GM23338 (cell line): ENCODE measurements at regions not wholly inside any gene's neighbourhood (a gene's known extent, or its start where the extent isn't known, plus 50 kb on each side); places are given as distances from the start of the nearest gene placed in this dataset.

Experiments used
- ATAC-seq: fragments of 200-7000 bp; cut with Tn5 transposase; 3 replicates; pipeline ENCODE4 v1.9.1; 2020
- DNase-seq: peaks from one replicate; pipeline ENCODE4 v3.0.0-alpha.2; 2015; ENCODE audit warnings: low spot score
- H2AFZ ChIP-seq: fragments of 200-600 bp; sonication (generic); 2 replicates; pipeline ENCODE4 v1.8.0; 2016; ENCODE audit warnings: antibody characterized with exemption, mild to moderate bottlenecking, moderate library complexity
- H3F3A ChIP-seq: fragments of 200-600 bp; sonication (generic); replicated peaks from 2 replicates; pipeline ENCODE4 v1.8.0; 2017; ENCODE audit warnings: antibody characterized with exemption, mixed run types, low read depth
- H3K27ac ChIP-seq: fragments of 200-600 bp; sonication (generic); 2 replicates; pipeline ENCODE4 v1.6.1; 2016; ENCODE audit warnings: low read depth
- H3K27me3 ChIP-seq: fragments of 200-600 bp; sonication (generic); 2 replicates; pipeline ENCODE4 v1.8.0; 2016; ENCODE audit warnings: mild to moderate bottlenecking, mixed run types, moderate library complexity; ENCODE audit not compliant: insufficient read depth
- H3K36me3 ChIP-seq: fragments of 200-600 bp; sonication (generic); 2 replicates; pipeline ENCODE4 v1.8.0; 2016; ENCODE audit warnings: mild to moderate bottlenecking; ENCODE audit not compliant: insufficient read depth
- H3K4me1 ChIP-seq: fragments of 200-600 bp; sonication (generic); 2 replicates; pipeline ENCODE4 v1.8.0; 2016; ENCODE audit warnings: mild to moderate bottlenecking, moderate library complexity; ENCODE audit not compliant: insufficient read depth
- H3K4me2 ChIP-seq: fragments of 200-600 bp; sonication (generic); 2 replicates; pipeline ENCODE4 v1.7.1; 2017; ENCODE audit warnings: mixed run types
- H3K4me3 ChIP-seq: fragments of 200-600 bp; sonication (generic); 2 replicates; pipeline ENCODE4 v1.6.1; 2016; ENCODE audit warnings: mixed run types
- H3K79me2 ChIP-seq: fragments of 200-600 bp; sonication (generic); replicated peaks from 2 replicates; pipeline ENCODE4 v1.8.0; 2017; ENCODE audit warnings: mild to moderate bottlenecking; ENCODE audit not compliant: insufficient read depth
- H3K9me2 ChIP-seq: fragments of 200-600 bp; sonication (generic); 2 replicates; pipeline ENCODE4 v1.8.0; 2017; ENCODE audit not compliant: insufficient read depth
- H4K20me1 ChIP-seq: fragments of 200-600 bp; sonication (generic); replicated peaks from 2 replicates; pipeline ENCODE4 v1.8.0; 2017; ENCODE audit warnings: mild to moderate bottlenecking; ENCODE audit not compliant: insufficient read depth
- H3K27ac Mint-ChIP-seq: 2 replicates; pipeline ENCODE4 v1.8.0; 2020; ENCODE audit warnings: inconsistent platforms, mild to moderate bottlenecking, moderate library complexity, mixed read lengths
- H3K27me3 Mint-ChIP-seq: 3 replicates; pipeline ENCODE4 v1.8.0; 2022; ENCODE audit warnings: low read depth, mild to moderate bottlenecking, moderate library complexity, mixed read lengths, inconsistent platforms; ENCODE audit not compliant: insufficient read depth, poor library complexity
- H3K36me3 Mint-ChIP-seq: 3 replicates; pipeline ENCODE4 v1.8.0; 2021; ENCODE audit warnings: low read depth, mild to moderate bottlenecking, inconsistent platforms, moderate library complexity, mixed read lengths
- H3K4me1 Mint-ChIP-seq: 3 replicates; pipeline ENCODE4 v1.8.0; 2020; ENCODE audit warnings: mild to moderate bottlenecking, inconsistent platforms, mixed read lengths
- H3K4me3 Mint-ChIP-seq: 3 replicates; pipeline ENCODE4 v1.8.0; 2021; ENCODE audit warnings: moderate library complexity, mild to moderate bottlenecking, inconsistent platforms, mixed read lengths
- H3K9me3 Mint-ChIP-seq: 3 replicates; pipeline ENCODE4 v1.8.0; 2020; ENCODE audit warnings: moderate library complexity, mild to moderate bottlenecking, inconsistent platforms, mixed read lengths
- CREB1 ChIP-seq: fragments of 250-450 bp; sonication (Bioruptor Pico); IDR thresholded peaks from 2 replicates; pipeline ENCODE4 v1.5.0; 2020; ENCODE audit warnings: low read depth, mild to moderate bottlenecking, moderate library complexity
- EZH2phosphoT487 ChIP-seq: fragments of 200-600 bp; sonication (generic); IDR thresholded peaks from one replicate; pipeline ENCODE4 v1.8.1; 2018; ENCODE audit warnings: antibody characterized with exemption; ENCODE audit not compliant: unreplicated experiment
- JUNB ChIP-seq: IDR thresholded peaks from one replicate; pipeline ENCODE4 v1.6.1; 2016; ENCODE audit warnings: antibody characterized with exemption; ENCODE audit not compliant: unreplicated experiment
- POLR2AphosphoS5 ChIP-seq: IDR thresholded peaks from 2 replicates; pipeline ENCODE4 v1.6.1; 2016; ENCODE audit warnings: antibody characterized with exemption, low read depth
- REST ChIP-seq: IDR thresholded peaks from one replicate; pipeline ENCODE4 v1.6.1; 2018; ENCODE audit warnings: antibody characterized with exemption; ENCODE audit not compliant: unreplicated experiment
- STAT1 ChIP-seq: IDR thresholded peaks from one replicate; pipeline ENCODE4 v1.6.1; 2016; ENCODE audit warnings: antibody characterized with exemption; ENCODE audit not compliant: unreplicated experiment
- ZNF114 ChIP-seq: fragments of 250-450 bp; sonication (Bioruptor Pico); IDR thresholded peaks from 2 replicates; pipeline ENCODE4 v1.5.0; 2020; ENCODE audit warnings: mild to moderate bottlenecking, moderate library complexity
- ZNF462 ChIP-seq: fragments of 250-450 bp; sonication (Bioruptor Pico); IDR thresholded peaks from 2 replicates; pipeline ENCODE4 v1.5.0; 2020; ENCODE audit warnings: mild to moderate bottlenecking, moderate library complexity
- TF ChIP-seq, protein P1 (sequence below), 2 experiments: fragments of 200-600 bp in 1 of 2; sonication (generic) in 1 of 2; conservative IDR thresholded peaks; 2 replicates each; pipeline versions ENCODE4 v1.5.1 to v1.6.1; 2016 to 2017; ENCODE audit warnings: antibody characterized with exemption in 2 of 2, low read depth in 2 of 2, mild to moderate bottlenecking in 2 of 2, moderate library complexity in 1 of 2
- TF ChIP-seq, protein P2 (sequence below): IDR thresholded peaks from 2 replicates; pipeline ENCODE4 v1.6.1; 2016; ENCODE audit warnings: antibody characterized with exemption

GRCh38 chr5:77881528-77881927 is 105.4 kb upstream of the TBCA start (continued):
- TF ChIP-seq, protein P1, sequence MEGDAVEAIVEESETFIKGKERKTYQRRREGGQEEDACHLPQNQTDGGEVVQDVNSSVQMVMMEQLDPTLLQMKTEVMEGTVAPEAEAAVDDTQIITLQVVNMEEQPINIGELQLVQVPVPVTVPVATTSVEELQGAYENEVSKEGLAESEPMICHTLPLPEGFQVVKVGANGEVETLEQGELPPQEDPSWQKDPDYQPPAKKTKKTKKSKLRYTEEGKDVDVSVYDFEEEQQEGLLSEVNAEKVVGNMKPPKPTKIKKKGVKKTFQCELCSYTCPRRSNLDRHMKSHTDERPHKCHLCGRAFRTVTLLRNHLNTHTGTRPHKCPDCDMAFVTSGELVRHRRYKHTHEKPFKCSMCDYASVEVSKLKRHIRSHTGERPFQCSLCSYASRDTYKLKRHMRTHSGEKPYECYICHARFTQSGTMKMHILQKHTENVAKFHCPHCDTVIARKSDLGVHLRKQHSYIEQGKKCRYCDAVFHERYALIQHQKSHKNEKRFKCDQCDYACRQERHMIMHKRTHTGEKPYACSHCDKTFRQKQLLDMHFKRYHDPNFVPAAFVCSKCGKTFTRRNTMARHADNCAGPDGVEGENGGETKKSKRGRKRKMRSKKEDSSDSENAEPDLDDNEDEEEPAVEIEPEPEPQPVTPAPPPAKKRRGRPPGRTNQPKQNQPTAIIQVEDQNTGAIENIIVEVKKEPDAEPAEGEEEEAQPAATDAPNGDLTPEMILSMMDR (conservative IDR thresholded peaks at IDR 0.05; ENCODE audit: low read depth in 2 of 2): no peak
- TF ChIP-seq STAT1 (no peak), JUNB (no peak), REST (no peak), POLR2AphosphoS5 (no peak), CREB1 (CRISPR knock-in tag) (no peak), EZH2phosphoT487 (no peak), ZNF114 (CRISPR knock-in tag) (no peak)
- TF ChIP-seq, protein P2, sequence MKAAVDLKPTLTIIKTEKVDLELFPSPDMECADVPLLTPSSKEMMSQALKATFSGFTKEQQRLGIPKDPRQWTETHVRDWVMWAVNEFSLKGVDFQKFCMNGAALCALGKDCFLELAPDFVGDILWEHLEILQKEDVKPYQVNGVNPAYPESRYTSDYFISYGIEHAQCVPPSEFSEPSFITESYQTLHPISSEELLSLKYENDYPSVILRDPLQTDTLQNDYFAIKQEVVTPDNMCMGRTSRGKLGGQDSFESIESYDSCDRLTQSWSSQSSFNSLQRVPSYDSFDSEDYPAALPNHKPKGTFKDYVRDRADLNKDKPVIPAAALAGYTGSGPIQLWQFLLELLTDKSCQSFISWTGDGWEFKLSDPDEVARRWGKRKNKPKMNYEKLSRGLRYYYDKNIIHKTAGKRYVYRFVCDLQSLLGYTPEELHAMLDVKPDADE: no peak

- Histone ChIP-seq H3F3A (no peaks in the 10 kb centered on the region), H3K4me1 (no peaks in the 10 kb centered on the region), H4K20me1 (no peaks in the 10 kb centered on the region), H3K4me3 (no peak overlapping the region), H2AFZ (no peak overlapping the region), H3K36me3 (no peaks in the 10 kb centered on the region), H3K27me3 (no peaks in the 10 kb centered on the region), H3K9me2 (no peaks in the 10 kb centered on the region), H3K27ac (no peak overlapping the region), H3K79me2 (no peaks in the 10 kb centered on the region), H3K4me2 (no peak overlapping the region)
- Mint-ChIP-seq H3K36me3 (no peaks in the 10 kb centered on the region), H3K27ac (no peak overlapping the region), H3K9me3 (no peaks in the 10 kb centered on the region), H3K4me3 (no peak overlapping the region), H3K4me1 (peaks cover 2% of the 10 kb centered on the region; the same call in 1 of the 3 replicates), H3K27me3 (peaks cover 10% of the 10 kb centered on the region)
- DNase-seq (no peak), ATAC-seq (no peak)
- TF ChIP-seq, protein P2: no peak
- TF ChIP-seq ZNF462: no peak
Measured at GRCh38 chr5:77877516-77878355, 101.6 kb upstream of the TBCA start.
